SK-N-SH (cell line): ENCODE measurements at regions not wholly inside any gene's neighbourhood (a gene's known extent, or its start where the extent isn't known, plus 50 kb on each side); places are given as distances from the start of the nearest gene placed in this dataset.

Source experiments
- CHD2 ChIP-seq: fragments of 150-350 bp; IDR thresholded peaks from 2 replicates; pipeline ENCODE4 v1.6.1; 2018; ENCODE audit warnings: low read length; ENCODE audit not compliant: partially characterized antibody
- EP300 ChIP-seq, 2 experiments: IDR thresholded peaks; 2 replicates each; pipeline versions ENCODE4 v1.4.0 to v1.6.1; 2012; ENCODE audit warnings: borderline replicate concordance in 1 of 2, low read depth in 1 of 2, low read length in 1 of 2
- EZH2phosphoT487 ChIP-seq: fragments of 200-600 bp; sonication (generic); IDR thresholded peaks from 2 replicates; pipeline ENCODE4 v1.6.1; 2017; ENCODE audit warnings: low read depth, mixed run types, mild to moderate bottlenecking, antibody characterized with exemption, moderate library complexity, borderline replicate concordance
- POLR2AphosphoS5 ChIP-seq: IDR thresholded peaks from 2 replicates; pipeline ENCODE4 v1.6.1; 2012; ENCODE audit warnings: low read depth, low read length
- RFX5 ChIP-seq: IDR thresholded peaks from 2 replicates; pipeline ENCODE4 v1.6.1; 2012; ENCODE audit warnings: mild to moderate bottlenecking, improper control_type of control experiment, low read length
- SMC3 ChIP-seq: IDR thresholded peaks from 2 replicates; pipeline ENCODE4 v1.6.1; 2012; ENCODE audit warnings: low read depth, low read length, improper control_type of control experiment
- TAF1 ChIP-seq: IDR thresholded peaks from 2 replicates; pipeline ENCODE4 v1.6.1; 2012; ENCODE audit warnings: low read depth, mild to moderate bottlenecking, low read length, moderate library complexity, borderline replicate concordance
- TCF12 ChIP-seq: IDR thresholded peaks from 2 replicates; pipeline ENCODE4 v1.4.0; 2012
- YY1 ChIP-seq: IDR thresholded peaks from 2 replicates; pipeline ENCODE4 v1.4.0; 2012; ENCODE audit warnings: low read depth, mild to moderate bottlenecking
- TF ChIP-seq, protein P1 (sequence below): fragments of 200-600 bp; sonication (generic); IDR thresholded peaks from 2 replicates; pipeline ENCODE4 v1.6.1; 2017; ENCODE audit warnings: antibody characterized with exemption, mild to moderate bottlenecking, moderate library complexity
- TF ChIP-seq, protein P2 (sequence below): IDR thresholded peaks from 2 replicates; pipeline ENCODE4 v1.6.1; 2012; ENCODE audit warnings: mild to moderate bottlenecking, low read depth, low read length, moderate library complexity
- TF ChIP-seq, protein P3 (sequence below): IDR thresholded peaks from 2 replicates; pipeline ENCODE4 v1.4.0; 2012; ENCODE audit warnings: low read depth
- TF ChIP-seq, protein P4 (sequence below): IDR thresholded peaks from 2 replicates; pipeline ENCODE4 v1.4.0; 2012; ENCODE audit warnings: low read depth, borderline replicate concordance

DNA sequence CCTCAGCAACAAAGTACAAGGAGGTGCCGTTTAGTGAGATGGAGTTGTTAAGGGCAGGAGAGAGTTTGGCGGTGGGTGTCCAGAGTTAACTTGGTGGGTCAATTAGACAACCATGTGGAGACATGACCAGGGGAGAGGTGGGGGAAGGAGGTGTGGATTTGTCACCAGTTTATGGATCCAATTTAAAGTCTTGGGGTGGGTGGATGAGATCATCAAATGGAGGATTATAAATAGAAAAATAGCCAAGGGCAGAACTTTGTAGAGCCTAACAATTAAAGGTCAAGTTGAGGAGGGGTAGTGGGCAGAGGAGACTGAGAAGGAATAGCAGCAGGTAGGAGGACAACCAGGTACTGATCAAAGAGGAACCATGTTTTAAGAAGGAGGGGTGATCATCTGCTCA lies 108.7 kb upstream of the IL12B start:
- TF ChIP-seq YY1 (no peak), TAF1 (no peak), CHD2 (no peak), POLR2AphosphoS5 (no peak), EP300 (IDR thresholded peaks at IDR 0.05; ENCODE audit: borderline replicate concordance in 1 of 2, low read depth in 1 of 2, low read length in 1 of 2) (no peak), EZH2phosphoT487 (no peak), TCF12 (no peak), SMC3 (no peak), RFX5 (no peak)
- TF ChIP-seq, protein P1, sequence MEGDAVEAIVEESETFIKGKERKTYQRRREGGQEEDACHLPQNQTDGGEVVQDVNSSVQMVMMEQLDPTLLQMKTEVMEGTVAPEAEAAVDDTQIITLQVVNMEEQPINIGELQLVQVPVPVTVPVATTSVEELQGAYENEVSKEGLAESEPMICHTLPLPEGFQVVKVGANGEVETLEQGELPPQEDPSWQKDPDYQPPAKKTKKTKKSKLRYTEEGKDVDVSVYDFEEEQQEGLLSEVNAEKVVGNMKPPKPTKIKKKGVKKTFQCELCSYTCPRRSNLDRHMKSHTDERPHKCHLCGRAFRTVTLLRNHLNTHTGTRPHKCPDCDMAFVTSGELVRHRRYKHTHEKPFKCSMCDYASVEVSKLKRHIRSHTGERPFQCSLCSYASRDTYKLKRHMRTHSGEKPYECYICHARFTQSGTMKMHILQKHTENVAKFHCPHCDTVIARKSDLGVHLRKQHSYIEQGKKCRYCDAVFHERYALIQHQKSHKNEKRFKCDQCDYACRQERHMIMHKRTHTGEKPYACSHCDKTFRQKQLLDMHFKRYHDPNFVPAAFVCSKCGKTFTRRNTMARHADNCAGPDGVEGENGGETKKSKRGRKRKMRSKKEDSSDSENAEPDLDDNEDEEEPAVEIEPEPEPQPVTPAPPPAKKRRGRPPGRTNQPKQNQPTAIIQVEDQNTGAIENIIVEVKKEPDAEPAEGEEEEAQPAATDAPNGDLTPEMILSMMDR = no peak
- TF ChIP-seq, protein P2, sequence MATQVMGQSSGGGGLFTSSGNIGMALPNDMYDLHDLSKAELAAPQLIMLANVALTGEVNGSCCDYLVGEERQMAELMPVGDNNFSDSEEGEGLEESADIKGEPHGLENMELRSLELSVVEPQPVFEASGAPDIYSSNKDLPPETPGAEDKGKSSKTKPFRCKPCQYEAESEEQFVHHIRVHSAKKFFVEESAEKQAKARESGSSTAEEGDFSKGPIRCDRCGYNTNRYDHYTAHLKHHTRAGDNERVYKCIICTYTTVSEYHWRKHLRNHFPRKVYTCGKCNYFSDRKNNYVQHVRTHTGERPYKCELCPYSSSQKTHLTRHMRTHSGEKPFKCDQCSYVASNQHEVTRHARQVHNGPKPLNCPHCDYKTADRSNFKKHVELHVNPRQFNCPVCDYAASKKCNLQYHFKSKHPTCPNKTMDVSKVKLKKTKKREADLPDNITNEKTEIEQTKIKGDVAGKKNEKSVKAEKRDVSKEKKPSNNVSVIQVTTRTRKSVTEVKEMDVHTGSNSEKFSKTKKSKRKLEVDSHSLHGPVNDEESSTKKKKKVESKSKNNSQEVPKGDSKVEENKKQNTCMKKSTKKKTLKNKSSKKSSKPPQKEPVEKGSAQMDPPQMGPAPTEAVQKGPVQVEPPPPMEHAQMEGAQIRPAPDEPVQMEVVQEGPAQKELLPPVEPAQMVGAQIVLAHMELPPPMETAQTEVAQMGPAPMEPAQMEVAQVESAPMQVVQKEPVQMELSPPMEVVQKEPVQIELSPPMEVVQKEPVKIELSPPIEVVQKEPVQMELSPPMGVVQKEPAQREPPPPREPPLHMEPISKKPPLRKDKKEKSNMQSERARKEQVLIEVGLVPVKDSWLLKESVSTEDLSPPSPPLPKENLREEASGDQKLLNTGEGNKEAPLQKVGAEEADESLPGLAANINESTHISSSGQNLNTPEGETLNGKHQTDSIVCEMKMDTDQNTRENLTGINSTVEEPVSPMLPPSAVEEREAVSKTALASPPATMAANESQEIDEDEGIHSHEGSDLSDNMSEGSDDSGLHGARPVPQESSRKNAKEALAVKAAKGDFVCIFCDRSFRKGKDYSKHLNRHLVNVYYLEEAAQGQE = no peak
- TF ChIP-seq, protein P3, sequence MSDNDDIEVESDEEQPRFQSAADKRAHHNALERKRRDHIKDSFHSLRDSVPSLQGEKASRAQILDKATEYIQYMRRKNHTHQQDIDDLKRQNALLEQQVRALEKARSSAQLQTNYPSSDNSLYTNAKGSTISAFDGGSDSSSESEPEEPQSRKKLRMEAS = no peak
- TF ChIP-seq, protein P4, sequence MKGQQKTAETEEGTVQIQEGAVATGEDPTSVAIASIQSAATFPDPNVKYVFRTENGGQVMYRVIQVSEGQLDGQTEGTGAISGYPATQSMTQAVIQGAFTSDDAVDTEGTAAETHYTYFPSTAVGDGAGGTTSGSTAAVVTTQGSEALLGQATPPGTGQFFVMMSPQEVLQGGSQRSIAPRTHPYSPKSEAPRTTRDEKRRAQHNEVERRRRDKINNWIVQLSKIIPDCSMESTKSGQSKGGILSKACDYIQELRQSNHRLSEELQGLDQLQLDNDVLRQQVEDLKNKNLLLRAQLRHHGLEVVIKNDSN = no peak
